ENCODE measurements at regions not wholly inside any gene's neighbourhood (a gene's known extent, or its start where the extent isn't known, plus 50 kb on each side); places are given as distances from the start of the nearest gene placed in this dataset.

DNA sequence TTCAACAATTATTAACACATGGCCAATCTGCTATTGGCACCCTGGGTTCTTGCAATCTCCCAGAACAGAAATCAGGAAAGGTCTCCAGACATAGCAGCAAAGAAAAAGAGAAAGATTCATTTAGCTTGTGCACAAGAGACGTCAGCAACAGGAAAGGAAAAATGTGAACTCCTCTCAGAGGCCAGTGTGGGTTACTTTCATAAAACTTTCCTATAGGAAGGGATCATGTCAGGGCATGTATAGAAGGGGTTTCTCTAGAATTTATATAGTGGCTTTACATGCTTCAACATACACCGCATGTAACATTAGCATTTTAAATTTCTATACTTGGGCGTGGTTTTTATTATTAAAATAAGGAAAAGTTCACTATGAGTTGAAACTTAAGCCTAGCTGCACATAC lies 725.1 kb downstream of the SORCS1 start:
- no peak for DNase-seq
- H3K9me3 ChIP-seq (ENCODE audit: control extremely low read depth in 1 of 5, control insufficient read depth in 4 of 5, insufficient read depth in 2 of 5, low read depth in 1 of 5, low read length in 4 of 5), result no peaks in the 10 kb centered on the region
- ChIA-PET POLR2A (no interaction called here), CTCF (no interaction called here)
- no peaks in the 10 kb centered on the region for H3K27me3 ChIP-seq (replicated peaks in 2 of 5; ENCODE audit: control insufficient read depth in 4 of 5, insufficient read depth in 5 of 5, low read length in 4 of 5)
- H3K36me3 ChIP-seq (ENCODE audit: control insufficient read depth in 4 of 4, insufficient read depth in 4 of 4, low read length in 3 of 4), result no peaks in the 10 kb centered on the region
- H3K4me1 ChIP-seq (ENCODE audit: control extremely low read depth in 1 of 4, control insufficient read depth in 4 of 4, insufficient read depth in 4 of 4, low read length in 3 of 4), result no peaks in the 10 kb centered on the region
- no peak overlapping the region for H3K27ac ChIP-seq (ENCODE audit: insufficient read depth in 1 of 2, low read depth in 1 of 2, low read length in 2 of 2, poor library complexity in 1 of 2, severe bottlenecking in 2 of 2)
- no peak overlapping the region for H3K4me3 ChIP-seq (ENCODE audit: control insufficient read depth in 1 of 7, extremely low read depth in 1 of 7, insufficient read depth in 4 of 7, low read depth in 2 of 7, low read length in 6 of 7)
- WGBS (ENCODE audit: insufficient coverage), result 100% methylated on average over 1 of the region's 3 CpGs

DNA sequence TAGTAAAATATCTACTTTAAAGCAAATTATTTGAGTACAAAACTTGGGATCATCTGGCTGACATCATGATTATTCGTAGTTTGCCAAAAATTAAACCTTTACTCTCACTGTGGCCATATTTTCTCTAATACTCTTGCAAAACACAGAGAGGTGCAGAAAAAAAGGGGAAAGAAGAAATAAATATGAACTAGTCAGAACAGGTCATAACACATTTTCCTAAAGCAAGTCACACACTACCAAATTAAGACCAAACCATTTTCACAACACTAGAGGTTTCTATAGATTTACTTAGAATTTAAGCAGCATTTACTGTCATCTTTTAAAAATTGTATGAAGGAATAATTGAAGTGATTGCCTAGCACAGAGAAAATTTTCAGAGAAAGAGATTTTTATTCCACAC lies 726.1 kb downstream of the SORCS1 start:
- DNase-seq, result no peak
- Histone ChIP-seq H3K27ac (ENCODE audit: insufficient read depth in 1 of 2, low read depth in 1 of 2, low read length in 2 of 2, poor library complexity in 1 of 2, severe bottlenecking in 2 of 2) (no peak overlapping the region), H3K4me3 (ENCODE audit: control insufficient read depth in 1 of 7, extremely low read depth in 1 of 7, insufficient read depth in 4 of 7, low read depth in 2 of 7, low read length in 6 of 7) (no peak overlapping the region), H3K9me3 (ENCODE audit: control extremely low read depth in 1 of 5, control insufficient read depth in 4 of 5, insufficient read depth in 2 of 5, low read depth in 1 of 5, low read length in 4 of 5) (no peaks in the 10 kb centered on the region), H3K4me1 (ENCODE audit: control extremely low read depth in 1 of 4, control insufficient read depth in 4 of 4, insufficient read depth in 4 of 4, low read length in 3 of 4) (no peaks in the 10 kb centered on the region), H3K36me3 (ENCODE audit: control insufficient read depth in 4 of 4, insufficient read depth in 4 of 4, low read length in 3 of 4) (no peaks in the 10 kb centered on the region), H3K27me3 (replicated peaks in 2 of 5; ENCODE audit: control insufficient read depth in 4 of 5, insufficient read depth in 5 of 5, low read length in 4 of 5) (no peaks in the 10 kb centered on the region)
- CTCF ChIA-PET, result no interaction called here
- WGBS (ENCODE audit: insufficient coverage), result no CpG with 5 or more reads among the region's 1 CpG
- POLR2A ChIA-PET, result no interaction called here

DNA sequence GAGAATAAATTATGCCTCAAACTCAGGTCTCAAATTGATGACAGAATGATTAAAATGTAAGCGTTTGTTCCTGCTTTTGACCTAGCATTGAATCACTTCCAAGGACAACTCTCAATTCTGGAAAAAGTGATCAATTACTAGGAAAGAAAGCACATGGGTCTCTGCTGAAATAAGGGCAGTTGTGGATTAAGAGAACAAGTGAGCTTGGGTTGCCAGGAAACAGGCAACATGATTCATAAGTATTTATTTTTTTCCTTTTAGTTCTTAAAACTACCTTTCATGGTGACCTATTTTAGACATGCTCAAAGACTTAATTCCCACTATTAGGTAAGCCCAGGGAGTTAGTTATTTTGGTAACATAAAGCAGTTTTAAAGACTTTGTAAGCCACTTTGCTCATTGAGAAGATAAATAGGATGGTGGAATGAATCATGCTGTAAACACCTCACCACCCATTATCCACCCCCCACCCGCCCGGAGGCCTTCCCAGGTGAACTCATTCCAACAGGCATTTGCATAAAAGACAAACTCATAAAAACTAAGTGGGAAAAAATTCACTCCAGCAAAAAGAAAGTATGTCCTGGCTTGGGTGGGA lies 728.3 kb downstream of the SORCS1 start:
- H3K36me3 ChIP-seq (ENCODE audit: control insufficient read depth in 4 of 4, insufficient read depth in 4 of 4, low read length in 3 of 4), result no peaks in the 10 kb centered on the region
- no peaks in the 10 kb centered on the region for H3K4me1 ChIP-seq (ENCODE audit: control extremely low read depth in 1 of 4, control insufficient read depth in 4 of 4, insufficient read depth in 4 of 4, low read length in 3 of 4)
- no peaks in the 10 kb centered on the region for H3K27me3 ChIP-seq (replicated peaks in 2 of 5; ENCODE audit: control insufficient read depth in 4 of 5, insufficient read depth in 5 of 5, low read length in 4 of 5)
- WGBS (ENCODE audit: insufficient coverage), result 100% methylated on average over 1 of the region's 3 CpGs
- no peak overlapping the region for H3K27ac ChIP-seq (ENCODE audit: insufficient read depth in 1 of 2, low read depth in 1 of 2, low read length in 2 of 2, poor library complexity in 1 of 2, severe bottlenecking in 2 of 2)
- H3K9me3 ChIP-seq (ENCODE audit: control extremely low read depth in 1 of 5, control insufficient read depth in 4 of 5, insufficient read depth in 2 of 5, low read depth in 1 of 5, low read length in 4 of 5), result no peaks in the 10 kb centered on the region
- H3K4me3 ChIP-seq (ENCODE audit: control insufficient read depth in 1 of 7, extremely low read depth in 1 of 7, insufficient read depth in 4 of 7, low read depth in 2 of 7, low read length in 6 of 7), result no peak overlapping the region
- ChIA-PET POLR2A (no interaction called here), CTCF (interaction anchor here (0.7 kb wide), 1 partner anchor 10 kb away, joined by 3 read pairs; no protein-coding TSS in a partner anchor)
- DNase-seq, result no peak

DNA sequence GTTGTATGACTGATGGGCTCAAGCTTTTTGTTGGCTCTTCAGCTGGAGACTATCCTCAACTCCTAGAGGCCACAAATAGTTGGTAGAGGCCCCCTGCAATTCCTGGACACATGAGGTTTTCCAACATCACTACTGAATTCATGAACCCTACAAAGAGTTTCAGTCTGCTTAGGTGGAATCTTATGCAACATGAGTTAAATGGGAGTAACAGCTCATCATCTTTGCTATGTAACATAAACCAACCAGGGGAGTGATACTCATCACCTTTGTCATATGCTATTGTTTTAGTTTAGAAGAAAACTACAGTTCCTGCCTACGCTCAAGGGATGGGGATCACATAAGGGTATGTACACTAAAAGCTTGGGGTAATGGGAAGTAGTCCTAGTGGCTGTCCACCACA lies 729.4 kb downstream of the SORCS1 start:
- H3K36me3 ChIP-seq (ENCODE audit: control insufficient read depth in 4 of 4, insufficient read depth in 4 of 4, low read length in 3 of 4), result no peaks in the 10 kb centered on the region
- ChIA-PET POLR2A (no interaction called here), CTCF (no interaction called here)
- no peaks in the 10 kb centered on the region for H3K27me3 ChIP-seq (replicated peaks in 2 of 5; ENCODE audit: control insufficient read depth in 4 of 5, insufficient read depth in 5 of 5, low read length in 4 of 5)
- no peak overlapping the region for H3K27ac ChIP-seq (ENCODE audit: insufficient read depth in 1 of 2, low read depth in 1 of 2, low read length in 2 of 2, poor library complexity in 1 of 2, severe bottlenecking in 2 of 2)
- H3K4me3 ChIP-seq (ENCODE audit: control insufficient read depth in 1 of 7, extremely low read depth in 1 of 7, insufficient read depth in 4 of 7, low read depth in 2 of 7, low read length in 6 of 7), result no peak overlapping the region
- no peaks in the 10 kb centered on the region for H3K4me1 ChIP-seq (ENCODE audit: control extremely low read depth in 1 of 4, control insufficient read depth in 4 of 4, insufficient read depth in 4 of 4, low read length in 3 of 4)
- no peak for DNase-seq
- WGBS (ENCODE audit: insufficient coverage), result no CpG with 5 or more reads among the region's 1 CpG
- H3K9me3 ChIP-seq (ENCODE audit: control extremely low read depth in 1 of 5, control insufficient read depth in 4 of 5, insufficient read depth in 2 of 5, low read depth in 1 of 5, low read length in 4 of 5), result no peaks in the 10 kb centered on the region

DNA sequence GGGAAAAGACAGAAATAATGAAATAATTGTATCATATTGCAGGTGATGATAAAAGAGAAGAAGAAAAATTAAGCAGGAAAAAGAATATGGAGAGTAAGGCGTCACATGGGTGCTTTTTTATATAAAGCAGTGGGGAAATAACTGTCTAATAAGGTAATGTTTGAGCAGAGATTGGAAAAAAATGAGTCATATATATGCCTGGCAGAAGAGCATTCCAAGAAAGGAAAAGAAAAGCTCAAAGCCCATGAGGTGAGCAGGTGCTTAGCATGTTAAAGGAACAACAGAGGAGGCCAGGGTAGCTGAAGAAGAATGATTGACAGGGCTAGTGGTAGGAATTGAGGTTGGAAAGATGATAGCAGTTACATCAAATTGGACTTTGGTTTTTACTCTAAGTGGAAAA lies 739.5 kb downstream of the SORCS1 start:
- Histone ChIP-seq H3K27me3 (replicated peaks in 2 of 5; ENCODE audit: control insufficient read depth in 4 of 5, insufficient read depth in 5 of 5, low read length in 4 of 5) (no peaks in the 10 kb centered on the region), H3K27ac (ENCODE audit: insufficient read depth in 1 of 2, low read depth in 1 of 2, low read length in 2 of 2, poor library complexity in 1 of 2, severe bottlenecking in 2 of 2) (no peak overlapping the region), H3K4me3 (ENCODE audit: control insufficient read depth in 1 of 7, extremely low read depth in 1 of 7, insufficient read depth in 4 of 7, low read depth in 2 of 7, low read length in 6 of 7) (no peak overlapping the region), H3K4me1 (ENCODE audit: control extremely low read depth in 1 of 4, control insufficient read depth in 4 of 4, insufficient read depth in 4 of 4, low read length in 3 of 4) (no peaks in the 10 kb centered on the region), H3K36me3 (ENCODE audit: control insufficient read depth in 4 of 4, insufficient read depth in 4 of 4, low read length in 3 of 4) (no peaks in the 10 kb centered on the region), H3K9me3 (ENCODE audit: control extremely low read depth in 1 of 5, control insufficient read depth in 4 of 5, insufficient read depth in 2 of 5, low read depth in 1 of 5, low read length in 4 of 5) (no peaks in the 10 kb centered on the region)
- WGBS (ENCODE audit: insufficient coverage), result 87% methylated on average over 1 of the region's 1 CpG
- CTCF ChIA-PET, result no interaction called here
- DNase-seq, result no peak
- POLR2A ChIA-PET, result no interaction called here

GRCh38 chr10:106424054-106424453 lies 740.5 kb downstream of the SORCS1 start:
- WGBS (ENCODE audit: insufficient coverage), result no CpG with 5 or more reads among the region's 2 CpGs
- no peaks in the 10 kb centered on the region for H3K27me3 ChIP-seq (replicated peaks in 2 of 5; ENCODE audit: control insufficient read depth in 4 of 5, insufficient read depth in 5 of 5, low read length in 4 of 5)
- no peaks in the 10 kb centered on the region for H3K36me3 ChIP-seq (ENCODE audit: control insufficient read depth in 4 of 4, insufficient read depth in 4 of 4, low read length in 3 of 4)
- DNase-seq, result no peak
- no peaks in the 10 kb centered on the region for H3K4me1 ChIP-seq (ENCODE audit: control extremely low read depth in 1 of 4, control insufficient read depth in 4 of 4, insufficient read depth in 4 of 4, low read length in 3 of 4)
- no peak overlapping the region for H3K4me3 ChIP-seq (ENCODE audit: control insufficient read depth in 1 of 7, extremely low read depth in 1 of 7, insufficient read depth in 4 of 7, low read depth in 2 of 7, low read length in 6 of 7)
- no peaks in the 10 kb centered on the region for H3K9me3 ChIP-seq (ENCODE audit: control extremely low read depth in 1 of 5, control insufficient read depth in 4 of 5, insufficient read depth in 2 of 5, low read depth in 1 of 5, low read length in 4 of 5)
- no peak overlapping the region for H3K27ac ChIP-seq (ENCODE audit: insufficient read depth in 1 of 2, low read depth in 1 of 2, low read length in 2 of 2, poor library complexity in 1 of 2, severe bottlenecking in 2 of 2)
- CTCF ChIA-PET, result no interaction called here
- POLR2A ChIA-PET, result no interaction called here

- no CpG with 5 or more reads among the region's 1 CpG for WGBS (ENCODE audit: insufficient coverage)
- Histone ChIP-seq H3K4me3 (ENCODE audit: control insufficient read depth in 1 of 7, extremely low read depth in 1 of 7, insufficient read depth in 4 of 7, low read depth in 2 of 7, low read length in 6 of 7) (no peak overlapping the region), H3K36me3 (ENCODE audit: control insufficient read depth in 4 of 4, insufficient read depth in 4 of 4, low read length in 3 of 4) (no peaks in the 10 kb centered on the region), H3K27ac (ENCODE audit: insufficient read depth in 1 of 2, low read depth in 1 of 2, low read length in 2 of 2, poor library complexity in 1 of 2, severe bottlenecking in 2 of 2) (no peak overlapping the region), H3K27me3 (replicated peaks in 2 of 5; ENCODE audit: control insufficient read depth in 4 of 5, insufficient read depth in 5 of 5, low read length in 4 of 5) (peaks cover 0 to 2% (median 0%) of the 10 kb centered on the region in 5 experiments), H3K9me3 (ENCODE audit: control extremely low read depth in 1 of 5, control insufficient read depth in 4 of 5, insufficient read depth in 2 of 5, low read depth in 1 of 5, low read length in 4 of 5) (no peaks in the 10 kb centered on the region), H3K4me1 (ENCODE audit: control extremely low read depth in 1 of 4, control insufficient read depth in 4 of 4, insufficient read depth in 4 of 4, low read length in 3 of 4) (no peaks in the 10 kb centered on the region)
- ChIA-PET CTCF (no interaction called here), POLR2A (no interaction called here)
- DNase-seq, result no peak
Measured at GRCh38 chr10:106410331-106410730, 754.2 kb downstream of the SORCS1 start.
